Activated T-helper 2 cell treated with anti-CD3 and anti-CD28 coated beads, Interferon-gamma antibody, Interleukin-2, Interleukin-4, amounts not matched to agents 10 μg/mL and 5 μg/mL and 100 μg/mL, durations not matched to agents 14 hours and 24 hours and 36 hours (primary cell): ENCODE measurements at regions not wholly inside any gene's neighbourhood (a gene's known extent, or its start where the extent isn't known, plus 50 kb on each side); places are given as distances from the start of the nearest gene placed in this dataset.

Source experiments
- DNase-seq: peaks from one replicate; pipeline ENCODE4 v3.0.0; 2021; ENCODE audit warnings: low spot score
- H3K27ac Mint-ChIP-seq: one replicate; pipeline ENCODE4 v1.8.0; 2021; ENCODE audit warnings: mixed read lengths
- H3K27me3 Mint-ChIP-seq: one replicate; pipeline ENCODE4 v1.8.0; 2021; ENCODE audit warnings: low read depth, mixed read lengths
- H3K36me3 Mint-ChIP-seq: one replicate; pipeline ENCODE4 v1.8.0; 2021; ENCODE audit warnings: low read depth, mixed read lengths
- H3K4me1 Mint-ChIP-seq: one replicate; pipeline ENCODE4 v1.8.0; 2021; ENCODE audit warnings: low read depth, mixed read lengths
- H3K4me3 Mint-ChIP-seq: one replicate; pipeline ENCODE4 v1.8.0; 2021; ENCODE audit warnings: low read depth, mild to moderate bottlenecking, moderate library complexity, mixed read lengths
- H3K9me3 Mint-ChIP-seq: one replicate; pipeline ENCODE4 v1.8.0; 2021; ENCODE audit warnings: mixed read lengths
- intact Hi-C: fragments of 100-400 bp; cut with micrococcal nuclease; formaldehyde crosslinking; loops from one replicate; pipeline ENCODE4 v1.15.1; 2023

DNA sequence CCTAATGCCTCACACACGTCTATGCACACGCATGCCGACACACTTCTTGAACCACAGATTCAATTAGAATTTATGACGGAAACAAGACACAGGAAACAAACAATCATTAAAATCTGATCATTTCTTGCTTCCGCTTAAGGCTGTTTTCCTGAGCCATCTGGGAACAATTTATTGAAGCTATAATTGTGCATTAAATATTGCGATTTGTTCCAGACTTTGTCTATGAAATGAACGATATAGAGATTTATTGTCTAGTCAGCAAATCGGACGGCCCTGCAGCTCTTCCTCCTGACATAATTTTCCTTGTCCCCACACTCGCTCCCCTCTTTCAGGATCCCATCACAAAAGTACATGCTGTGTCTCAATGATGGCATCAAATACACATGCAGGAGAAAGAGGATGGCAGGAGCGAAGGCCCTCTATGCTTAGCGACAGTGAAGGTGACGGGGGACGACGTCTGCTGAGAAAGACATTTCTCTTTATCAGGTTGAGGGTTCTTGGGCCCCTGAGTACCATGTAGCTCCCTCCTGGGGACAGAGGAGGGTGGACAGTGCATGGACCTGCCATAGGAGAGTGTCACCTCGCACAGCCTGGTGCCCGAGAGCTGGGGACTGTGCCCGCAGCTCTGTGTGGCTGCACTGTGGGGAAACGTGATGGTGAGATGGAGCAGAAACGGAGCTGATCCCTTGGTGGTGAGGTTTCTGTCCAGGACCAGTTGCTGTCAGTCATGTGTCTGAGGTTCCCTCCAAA lies 157.3 kb downstream of the ACKR3 start:
- no peaks in the 10 kb centered on the region for H3K9me3 Mint-ChIP-seq
- no peak for DNase-seq
- no peaks in the 10 kb centered on the region for H3K36me3 Mint-ChIP-seq
- intact Hi-C loops, result no loop called here
- H3K4me1 Mint-ChIP-seq, result no peaks in the 10 kb centered on the region
- no peaks in the 10 kb centered on the region for H3K27me3 Mint-ChIP-seq
- no peak overlapping the region for H3K27ac Mint-ChIP-seq
- no peak overlapping the region for H3K4me3 Mint-ChIP-seq

DNA sequence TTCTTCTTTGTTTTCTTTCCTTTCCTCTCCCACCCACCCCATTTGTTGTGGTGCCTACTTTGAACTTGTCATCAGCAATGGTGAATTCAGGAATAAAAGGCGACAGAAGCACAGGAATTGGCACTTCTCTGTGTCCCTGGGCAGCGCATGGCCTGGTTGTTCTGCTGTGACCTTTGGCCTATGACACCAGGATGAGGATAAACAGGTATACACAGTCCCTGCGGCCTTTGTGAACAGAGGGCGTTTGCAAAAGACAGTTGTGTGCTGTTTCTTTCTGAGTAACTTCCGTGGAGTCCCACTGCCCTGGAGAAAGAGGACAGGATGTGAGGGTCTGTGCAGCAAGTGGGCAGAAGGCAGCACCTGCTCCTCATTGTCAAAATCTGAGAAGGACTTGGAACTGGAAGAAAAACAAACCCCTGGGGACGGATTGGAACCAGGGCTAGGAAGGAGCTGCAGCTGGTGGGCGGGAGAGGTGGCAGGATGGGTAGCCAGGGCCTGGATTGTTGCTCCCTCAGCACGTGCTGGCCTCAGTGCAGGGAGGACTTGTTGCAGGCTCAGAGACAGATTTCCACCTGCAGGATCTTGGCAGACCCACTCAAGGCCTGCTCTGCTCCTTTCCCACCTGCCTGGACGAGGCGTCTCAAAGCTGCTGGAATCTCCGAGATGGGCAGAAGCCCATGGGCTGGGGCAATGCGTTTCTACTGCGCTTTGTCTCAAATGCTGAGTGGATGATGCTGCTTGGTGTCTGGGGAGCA lies 159.5 kb downstream of the ACKR3 start:
- Mint-ChIP-seq H3K4me3 (no peak overlapping the region), H3K4me1 (no peaks in the 10 kb centered on the region), H3K27me3 (no peaks in the 10 kb centered on the region), H3K27ac (no peak overlapping the region), H3K9me3 (no peaks in the 10 kb centered on the region), H3K36me3 (no peaks in the 10 kb centered on the region)
- DNase-seq, result no peak
- intact Hi-C loops, result no loop called here

DNA sequence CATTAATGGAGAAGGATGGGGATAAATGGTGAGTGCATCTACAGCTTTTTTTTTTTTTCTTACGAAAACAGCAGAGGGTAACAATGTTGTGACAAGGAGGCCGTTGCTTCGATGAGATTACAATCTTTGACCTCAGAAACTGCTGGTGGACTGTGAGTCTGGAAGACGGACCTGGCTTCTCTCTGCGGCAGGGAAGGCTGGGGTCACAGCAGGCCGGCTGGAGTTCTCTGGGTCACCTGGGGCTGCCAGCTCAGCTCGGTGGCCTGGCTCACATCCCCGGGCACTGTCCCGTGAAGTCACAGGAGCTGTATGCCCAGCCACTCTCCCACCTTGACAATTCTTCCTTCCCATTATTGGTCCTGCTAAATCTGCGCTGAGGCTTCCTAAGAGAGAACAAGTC lies 160.8 kb downstream of the ACKR3 start:
- Mint-ChIP-seq H3K27ac (no peak overlapping the region), H3K27me3 (no peaks in the 10 kb centered on the region)

DNA sequence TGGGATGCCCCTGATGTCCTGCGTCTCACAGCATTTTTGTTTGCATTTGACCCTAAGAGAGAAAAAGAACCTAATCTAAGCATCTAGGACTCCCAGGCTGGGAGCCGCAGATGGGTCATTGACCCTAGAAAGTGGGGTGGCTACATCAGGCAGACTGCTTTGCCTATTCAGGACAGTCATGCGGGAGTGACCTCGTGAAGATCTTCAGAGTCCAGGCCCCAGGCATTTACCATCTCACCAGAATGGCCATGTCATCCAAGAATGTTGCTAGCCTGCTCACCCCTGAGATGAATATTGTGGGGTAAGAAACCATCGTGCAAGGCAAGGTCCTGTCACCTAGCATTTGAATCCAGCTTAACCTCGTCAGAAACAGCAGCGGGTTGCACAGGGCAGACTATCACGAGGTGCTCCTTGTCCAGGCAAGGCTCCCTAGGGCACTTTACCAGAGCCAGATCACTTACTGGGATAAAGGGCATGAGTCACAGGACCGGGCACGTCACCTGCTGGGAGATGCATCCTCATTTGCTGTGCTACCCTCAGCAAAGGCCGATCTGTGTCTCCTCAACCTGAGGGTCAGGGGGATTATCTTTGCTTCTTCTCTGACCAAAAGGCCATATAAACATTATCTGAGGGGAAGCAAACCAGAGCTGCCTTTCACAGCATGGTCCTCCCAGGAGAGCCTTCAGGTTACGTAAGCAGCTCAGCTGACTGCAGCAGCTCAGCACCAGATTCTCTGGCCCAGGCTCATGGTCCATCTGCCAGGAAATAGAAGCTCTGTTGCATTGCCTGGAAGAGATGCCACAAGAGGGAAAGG lies 162.3 kb downstream of the ACKR3 start:
- Mint-ChIP-seq H3K27me3 (no peaks in the 10 kb centered on the region), H3K36me3 (no peaks in the 10 kb centered on the region), H3K9me3 (no peaks in the 10 kb centered on the region), H3K27ac (no peak overlapping the region), H3K4me1 (no peaks in the 10 kb centered on the region), H3K4me3 (no peak overlapping the region)
- no peak for DNase-seq
- intact Hi-C loops, result no loop called here

More for the DNA sequence above, 160.8 kb downstream of the ACKR3 start:
- no peaks in the 10 kb centered on the region for H3K36me3 Mint-ChIP-seq
- H3K4me3 Mint-ChIP-seq, result no peak overlapping the region
- H3K4me1 Mint-ChIP-seq, result no peaks in the 10 kb centered on the region
- DNase-seq, result no peak
- intact Hi-C loops, result no loop called here
- H3K9me3 Mint-ChIP-seq, result no peaks in the 10 kb centered on the region

DNA sequence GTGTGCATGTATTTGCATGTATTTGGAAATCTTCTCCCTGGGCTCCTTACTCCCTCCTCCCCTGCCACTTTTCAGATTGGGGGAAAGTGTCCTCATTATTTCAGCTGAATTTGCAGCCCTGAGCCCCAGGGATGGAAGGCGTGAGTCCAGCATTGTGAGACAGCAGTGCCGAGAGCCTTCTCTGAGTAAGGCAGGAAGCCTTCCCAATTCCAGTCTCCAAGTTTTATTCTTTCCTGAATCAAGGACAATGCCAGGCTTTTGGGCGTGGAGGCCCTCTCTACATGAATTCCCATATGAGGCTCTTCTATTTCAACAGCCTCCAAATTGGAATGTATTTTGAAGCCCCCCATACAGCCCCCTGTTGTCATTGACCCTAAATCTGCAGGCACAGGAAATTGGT lies 163.5 kb downstream of the ACKR3 start:
- no peaks in the 10 kb centered on the region for H3K9me3 Mint-ChIP-seq
- intact Hi-C loops, result no loop called here
- DNase-seq, result no peak

DNA sequence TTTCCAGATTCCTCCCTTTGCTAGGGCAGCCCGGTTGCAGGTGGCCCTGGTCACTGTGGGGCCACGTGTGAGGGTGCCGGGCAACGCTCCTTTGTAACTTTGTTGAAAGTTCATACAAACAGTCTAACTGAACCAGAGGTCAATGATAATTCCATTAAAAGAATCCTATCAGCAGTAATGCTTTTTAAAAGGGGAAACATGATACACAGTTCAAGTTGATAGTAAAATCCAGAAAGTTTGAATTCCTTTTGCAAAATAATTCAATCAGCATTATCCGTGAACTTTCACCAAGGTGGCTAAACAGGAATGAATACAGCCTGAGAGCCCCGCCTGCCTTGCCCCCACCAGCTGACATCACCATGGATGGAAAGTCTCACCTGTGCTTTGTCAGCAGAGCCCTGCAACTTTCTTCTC lies 166.2 kb downstream of the ACKR3 start:
- no peak for DNase-seq
- Mint-ChIP-seq H3K4me1 (no peaks in the 10 kb centered on the region), H3K9me3 (no peaks in the 10 kb centered on the region), H3K27me3 (no peaks in the 10 kb centered on the region), H3K4me3 (no peak overlapping the region), H3K27ac (no peak overlapping the region), H3K36me3 (no peaks in the 10 kb centered on the region)
- intact Hi-C loops, result no loop called here

More for the DNA sequence above, 163.5 kb downstream of the ACKR3 start:
- H3K27ac Mint-ChIP-seq, result no peak overlapping the region
- H3K4me3 Mint-ChIP-seq, result no peak overlapping the region
- no peaks in the 10 kb centered on the region for H3K36me3 Mint-ChIP-seq
- H3K27me3 Mint-ChIP-seq, result no peaks in the 10 kb centered on the region
- no peaks in the 10 kb centered on the region for H3K4me1 Mint-ChIP-seq

DNA sequence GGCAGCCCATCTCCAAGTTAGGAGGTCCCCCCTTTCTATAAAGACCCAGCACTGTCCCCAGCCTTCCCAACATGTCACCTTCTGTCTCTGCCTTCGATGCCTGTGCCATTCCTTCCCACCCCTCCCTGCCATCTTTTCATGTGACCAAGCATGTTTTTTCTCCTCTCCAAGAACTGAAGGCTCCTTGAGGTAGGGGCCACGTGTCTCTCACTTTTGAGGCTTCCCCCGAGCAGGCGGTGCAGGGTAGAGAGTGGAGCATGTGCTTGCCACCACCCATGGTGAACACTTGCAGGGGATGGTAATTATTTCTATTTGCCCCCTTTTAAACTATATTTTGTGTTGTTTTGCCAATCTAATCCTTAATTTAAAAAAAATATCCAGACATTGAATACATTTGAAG lies 168.4 kb downstream of the ACKR3 start:
- peaks cover 2% of the 10 kb centered on the region for H3K27me3 Mint-ChIP-seq
- no peak for DNase-seq
- no peaks in the 10 kb centered on the region for H3K9me3 Mint-ChIP-seq

DNA sequence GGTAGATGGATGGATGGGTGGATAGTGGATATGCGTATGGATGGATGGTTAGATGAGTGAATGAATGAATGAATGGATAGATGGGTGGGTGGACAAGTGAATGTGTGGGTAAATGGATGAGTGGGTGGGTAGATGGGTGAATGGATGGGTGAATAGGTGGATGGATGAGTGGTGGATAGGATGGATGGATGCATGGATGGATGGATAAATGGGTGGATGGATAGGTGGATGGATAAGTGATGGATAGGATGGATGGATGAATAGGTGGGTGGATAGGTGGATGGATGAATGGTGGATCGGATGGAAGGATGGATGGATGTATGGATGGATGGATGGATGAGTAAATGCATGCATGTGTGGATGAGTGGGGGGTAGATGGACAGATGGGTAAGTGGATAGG lies 169.3 kb downstream of the ACKR3 start:
- H3K4me3 Mint-ChIP-seq, result no peak overlapping the region
- H3K27me3 Mint-ChIP-seq, result peaks cover 2% of the 10 kb centered on the region
- no peaks in the 10 kb centered on the region for H3K4me1 Mint-ChIP-seq
- no peak for DNase-seq
- intact Hi-C loops, result no loop called here
- no peak overlapping the region for H3K27ac Mint-ChIP-seq
- H3K9me3 Mint-ChIP-seq, result no peaks in the 10 kb centered on the region
- H3K36me3 Mint-ChIP-seq, result no peaks in the 10 kb centered on the region

More for the DNA sequence above, 168.4 kb downstream of the ACKR3 start:
- H3K4me1 Mint-ChIP-seq, result no peaks in the 10 kb centered on the region
- H3K27ac Mint-ChIP-seq, result no peak overlapping the region
- intact Hi-C loops, result no loop called here
- no peak overlapping the region for H3K4me3 Mint-ChIP-seq
- no peaks in the 10 kb centered on the region for H3K36me3 Mint-ChIP-seq

DNA sequence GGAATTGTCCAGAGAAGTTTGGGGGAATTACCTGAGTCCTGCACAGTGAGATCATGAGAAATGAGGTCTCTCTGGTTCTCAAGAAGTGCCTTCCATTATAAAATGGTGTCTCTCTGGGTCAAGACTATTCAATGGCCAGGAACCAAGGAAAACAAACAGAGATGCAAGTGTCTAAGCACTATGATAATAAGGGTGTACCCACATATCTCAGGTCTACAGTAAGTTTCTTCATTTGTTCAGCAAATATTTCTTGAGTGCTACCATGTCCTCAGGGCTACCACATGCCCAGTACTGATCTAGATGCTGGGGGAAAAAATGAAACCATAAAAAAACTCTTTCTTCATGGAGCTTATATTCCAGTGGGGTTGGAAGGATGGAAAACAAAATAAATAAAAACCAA lies 170.0 kb downstream of the ACKR3 start:
- H3K36me3 Mint-ChIP-seq, result no peaks in the 10 kb centered on the region
- H3K27me3 Mint-ChIP-seq, result peaks cover 2% of the 10 kb centered on the region
- intact Hi-C loops, result no loop called here
- no peak for DNase-seq
- no peak overlapping the region for H3K27ac Mint-ChIP-seq
- no peak overlapping the region for H3K4me3 Mint-ChIP-seq
- H3K9me3 Mint-ChIP-seq, result no peaks in the 10 kb centered on the region
- no peaks in the 10 kb centered on the region for H3K4me1 Mint-ChIP-seq

DNA sequence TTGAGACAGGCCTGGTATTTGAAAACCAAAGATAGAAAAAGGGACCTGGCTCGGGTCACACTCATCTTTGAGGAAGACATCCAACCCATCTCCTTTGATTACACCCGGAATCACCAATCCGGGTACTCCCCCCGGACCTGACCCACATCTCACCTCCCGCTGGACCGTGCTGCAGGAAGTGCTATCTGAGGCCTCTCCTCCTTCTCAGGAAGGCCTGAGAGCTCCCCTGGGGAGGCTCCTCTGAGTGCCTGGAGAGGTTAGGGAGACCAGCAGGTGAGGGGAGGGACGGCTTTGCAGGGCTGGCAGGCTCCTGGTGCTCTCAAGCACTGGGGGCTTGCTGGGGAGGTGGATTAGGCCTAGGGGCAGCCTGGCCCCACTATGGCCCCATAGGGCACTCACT lies 170.9 kb downstream of the ACKR3 start:
- Mint-ChIP-seq H3K27ac (no peak overlapping the region), H3K36me3 (no peaks in the 10 kb centered on the region), H3K4me3 (no peak overlapping the region), H3K9me3 (no peaks in the 10 kb centered on the region), H3K4me1 (no peaks in the 10 kb centered on the region), H3K27me3 (peaks cover 2% of the 10 kb centered on the region)
- no peak for DNase-seq
- intact Hi-C loops, result no loop called here

DNA sequence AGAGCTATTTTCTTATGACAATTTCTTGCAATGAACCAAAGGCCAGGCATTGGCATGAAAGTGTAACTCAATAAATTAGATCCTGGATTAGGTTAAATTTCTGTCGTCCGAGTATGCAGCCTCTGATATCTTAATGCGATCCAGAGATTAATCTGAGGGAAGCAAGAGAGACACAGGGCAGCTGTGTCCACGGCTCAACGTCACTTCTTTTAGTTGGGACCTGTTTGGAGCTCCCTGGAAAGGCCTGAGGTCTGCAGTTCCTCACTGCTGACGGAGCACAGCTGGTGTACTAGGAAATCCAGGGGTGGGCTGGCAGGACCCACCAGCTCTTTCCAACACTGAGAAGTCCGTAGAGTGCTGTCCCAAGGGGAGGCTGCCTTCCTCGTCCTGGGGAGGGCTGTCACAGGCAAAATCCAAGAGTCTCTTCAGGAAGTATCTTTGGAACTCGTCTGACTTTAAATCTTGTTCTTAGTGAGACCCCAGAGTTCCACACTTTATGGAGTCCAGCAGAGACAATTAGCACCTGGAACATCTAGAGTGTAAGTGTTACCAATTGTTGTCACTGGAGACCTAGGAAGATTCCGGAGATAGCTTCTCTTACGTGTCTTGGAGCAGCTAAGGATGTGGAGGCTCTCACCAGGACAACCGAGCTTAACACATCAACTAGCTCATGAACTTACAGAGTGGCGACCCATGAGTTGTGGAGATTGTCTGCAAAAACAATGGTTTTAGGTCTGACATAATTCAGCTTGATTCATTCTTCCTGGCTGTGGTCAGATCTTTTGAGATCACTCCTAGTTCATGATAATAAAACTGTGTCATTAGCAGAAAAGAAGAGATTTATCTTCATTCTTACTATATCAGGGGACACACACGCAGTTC lies 173.7 kb downstream of the ACKR3 start:
- DNase-seq, result no peak
- Mint-ChIP-seq H3K4me1 (no peaks in the 10 kb centered on the region), H3K27me3 (peaks cover 4% of the 10 kb centered on the region), H3K4me3 (no peak overlapping the region), H3K27ac (no peak overlapping the region), H3K36me3 (no peaks in the 10 kb centered on the region), H3K9me3 (no peaks in the 10 kb centered on the region)
- intact Hi-C loops, result no loop called here

DNA sequence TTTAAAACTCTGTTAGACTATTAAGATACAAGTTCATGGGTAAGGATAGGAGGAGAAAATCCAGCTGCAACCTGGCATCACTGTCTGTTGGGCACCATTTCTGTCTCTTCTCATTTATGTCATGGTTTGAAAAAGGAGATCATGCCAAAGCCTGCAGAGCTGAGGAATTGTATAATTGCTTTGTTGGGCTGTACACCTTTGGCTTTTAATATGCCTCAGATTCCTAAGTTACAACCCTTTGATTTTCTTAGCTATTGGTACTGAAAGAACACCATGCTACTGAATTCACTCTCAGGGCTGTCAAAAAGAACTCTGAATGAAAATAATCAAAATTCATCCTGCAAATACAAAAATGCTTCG lies 174.3 kb downstream of the ACKR3 start:
- H3K9me3 Mint-ChIP-seq, result no peaks in the 10 kb centered on the region
- intact Hi-C loops, result no loop called here
- H3K27me3 Mint-ChIP-seq, result peaks cover 4% of the 10 kb centered on the region
- no peaks in the 10 kb centered on the region for H3K4me1 Mint-ChIP-seq
- H3K36me3 Mint-ChIP-seq, result no peaks in the 10 kb centered on the region
- DNase-seq, result no peak
- no peak overlapping the region for H3K4me3 Mint-ChIP-seq
- no peak overlapping the region for H3K27ac Mint-ChIP-seq
